ENCODE measurements at regions not wholly inside any gene's neighbourhood (a gene's known extent, or its start where the extent isn't known, plus 50 kb on each side); places are given as distances from the start of the nearest gene placed in this dataset.

- DNase-seq (ENCODE audit: low spot score), result no peak
- TF ChIP-seq CTCF (IDR thresholded peaks at IDR 0.05; ENCODE audit: extremely low read depth, missing control alignments), result no peak
These were observed 228.0 kb upstream of the RTL1 start for GRCh38 chr14:101131451-101131916.

GRCh38 chr14:101132051-101132571 is 228.6 kb upstream of the RTL1 start:
- no peak for TF ChIP-seq CTCF (IDR thresholded peaks at IDR 0.05; ENCODE audit: extremely low read depth, missing control alignments)
- no peak for DNase-seq (ENCODE audit: low spot score)

- no peak for TF ChIP-seq CTCF (IDR thresholded peaks at IDR 0.05; ENCODE audit: extremely low read depth, missing control alignments)
- no peak for DNase-seq (ENCODE audit: low spot score)
These were observed 229.1 kb upstream of the RTL1 start for GRCh38 chr14:101132588-101132987.

- no peak for DNase-seq (ENCODE audit: low spot score)
- TF ChIP-seq CTCF (IDR thresholded peaks at IDR 0.05; ENCODE audit: extremely low read depth, missing control alignments), result no peak
These were observed 229.5 kb upstream of the RTL1 start for GRCh38 chr14:101133068-101133467.

GRCh38 chr14:101134161-101134631 is 230.7 kb upstream of the RTL1 start:
- no peak for TF ChIP-seq CTCF (IDR thresholded peaks at IDR 0.05; ENCODE audit: extremely low read depth, missing control alignments)
- DNase-seq (ENCODE audit: low spot score), result no peak

- no peak for TF ChIP-seq CTCF (IDR thresholded peaks at IDR 0.05; ENCODE audit: extremely low read depth, missing control alignments)
- no peak for DNase-seq (ENCODE audit: low spot score)
These were observed 231.4 kb upstream of the RTL1 start for GRCh38 chr14:101134851-101135433.

GRCh38 chr14:101135796-101136742 is 232.5 kb upstream of the RTL1 start:
- no peak for DNase-seq (ENCODE audit: low spot score)

More at GRCh38 chr14:101135796-101136742, 232.5 kb upstream of the RTL1 start:
- no peak for TF ChIP-seq CTCF (IDR thresholded peaks at IDR 0.05; ENCODE audit: extremely low read depth, missing control alignments)

Data from GM20000 (cell line).